ENCODE measurements at regions not wholly inside any gene's neighbourhood (a gene's known extent, or its start where the extent isn't known, plus 50 kb on each side); places are given as distances from the start of the nearest gene placed in this dataset.
"Not testable (repeated sequence)": the region's sequence is repeated elsewhere in the genome, so short reads cannot be mapped to it uniquely, and the experiment has no call there.

DNA sequence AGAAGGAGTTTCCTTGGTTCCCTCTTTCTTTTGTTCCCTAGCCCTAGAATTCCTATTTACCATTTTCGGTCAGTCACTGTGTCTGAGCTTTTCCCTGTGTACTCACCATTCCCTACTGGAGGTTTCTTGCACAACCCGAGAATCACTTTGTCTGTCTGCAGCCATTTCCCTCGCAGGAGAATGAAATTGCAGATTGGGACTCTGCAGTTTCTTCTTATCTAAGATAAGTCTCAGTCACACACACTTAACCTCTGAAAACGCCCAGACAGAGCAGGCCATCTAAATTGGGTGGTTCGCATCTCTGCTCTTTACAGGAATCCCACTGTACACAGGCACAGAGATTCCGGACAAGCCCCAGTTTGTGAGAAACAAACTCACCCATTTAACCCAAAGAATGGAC, 58.6 kb upstream of the CNTNAP2 start:
- FAIRE-seq = no peak
- no peak for ATAC-seq
- no peak for DNase-seq (ENCODE audit: low read depth in 1 of 2, low spot score in 1 of 2)

DNA sequence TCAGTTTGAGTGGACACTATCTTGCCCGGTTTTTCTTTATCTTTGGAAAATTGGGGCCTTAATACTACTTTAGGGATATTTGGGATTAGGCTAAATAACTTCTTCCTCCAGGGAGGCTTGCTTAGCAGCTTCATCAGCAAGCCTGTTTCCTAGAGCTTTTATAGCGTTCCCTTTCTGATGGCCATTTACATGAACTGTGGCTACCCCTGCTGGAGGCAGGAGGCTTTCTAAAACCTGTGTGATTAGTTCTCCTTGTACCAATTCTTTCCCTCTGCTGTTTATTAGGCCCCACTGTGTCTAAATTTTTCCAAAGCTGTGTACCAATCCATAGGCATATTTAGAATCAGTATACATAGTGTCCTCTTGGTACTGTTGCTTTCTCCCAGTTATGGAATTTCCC, 61.7 kb upstream of the CNTNAP2 start:
- Histone ChIP-seq H3K9me3 (no peaks in the 10 kb centered on the region), H3K4me1 (no peaks in the 10 kb centered on the region), H3K27ac (no peak overlapping the region), H3K4me2 (no peak overlapping the region), H3K4me3 (no peak overlapping the region)
- FAIRE-seq = no peak
- TF ChIP-seq CHD4 (IDR thresholded peaks at IDR 0.05; ENCODE audit: borderline replicate concordance) (no peak), NPAS2 (CRISPR knock-in tag; IDR thresholded peaks at IDR 0.05; ENCODE audit: borderline replicate concordance) (no peak), PHF8 (IDR thresholded peaks at IDR 0.05; ENCODE audit: borderline replicate concordance, low read depth) (no peak), GATA3 (IDR thresholded peaks at IDR 0.05; ENCODE audit: borderline replicate concordance) (no peak), ZFP36 (IDR thresholded peaks at IDR 0.05; ENCODE audit: borderline replicate concordance, partially characterized antibody) (no peak), KDM5A (IDR thresholded peaks at IDR 0.05) (no peak), E2F6 (IDR thresholded peaks at IDR 0.05; ENCODE audit: borderline replicate concordance, low read depth) (no peak), NR3C1 (IDR thresholded peaks at IDR 0.05) (no peak), RFX5 (IDR thresholded peaks at IDR 0.05) (no peak), BCL3 (IDR thresholded peaks at IDR 0.05) (no peak), EP300 (IDR thresholded peaks at IDR 0.05) (no peak)
- TF ChIP-seq, protein P1, sequence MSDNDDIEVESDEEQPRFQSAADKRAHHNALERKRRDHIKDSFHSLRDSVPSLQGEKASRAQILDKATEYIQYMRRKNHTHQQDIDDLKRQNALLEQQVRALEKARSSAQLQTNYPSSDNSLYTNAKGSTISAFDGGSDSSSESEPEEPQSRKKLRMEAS (IDR thresholded peaks at IDR 0.05) = no peak
- TF ChIP-seq, protein P2, sequence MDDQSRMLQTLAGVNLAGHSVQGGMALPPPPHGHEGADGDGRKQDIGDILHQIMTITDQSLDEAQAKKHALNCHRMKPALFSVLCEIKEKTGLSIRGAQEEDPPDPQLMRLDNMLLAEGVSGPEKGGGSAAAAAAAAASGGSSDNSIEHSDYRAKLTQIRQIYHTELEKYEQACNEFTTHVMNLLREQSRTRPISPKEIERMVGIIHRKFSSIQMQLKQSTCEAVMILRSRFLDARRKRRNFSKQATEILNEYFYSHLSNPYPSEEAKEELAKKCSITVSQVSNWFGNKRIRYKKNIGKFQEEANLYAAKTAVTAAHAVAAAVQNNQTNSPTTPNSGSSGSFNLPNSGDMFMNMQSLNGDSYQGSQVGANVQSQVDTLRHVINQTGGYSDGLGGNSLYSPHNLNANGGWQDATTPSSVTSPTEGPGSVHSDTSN (IDR thresholded peaks at IDR 0.05) = no peak
- TF ChIP-seq, protein P3, sequence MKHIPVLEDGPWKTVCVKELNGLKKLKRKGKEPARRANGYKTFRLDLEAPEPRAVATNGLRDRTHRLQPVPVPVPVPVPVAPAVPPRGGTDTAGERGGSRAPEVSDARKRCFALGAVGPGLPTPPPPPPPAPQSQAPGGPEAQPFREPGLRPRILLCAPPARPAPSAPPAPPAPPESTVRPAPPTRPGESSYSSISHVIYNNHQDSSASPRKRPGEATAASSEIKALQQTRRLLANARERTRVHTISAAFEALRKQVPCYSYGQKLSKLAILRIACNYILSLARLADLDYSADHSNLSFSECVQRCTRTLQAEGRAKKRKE (CRISPR knock-in tag; IDR thresholded peaks at IDR 0.05; ENCODE audit: low read depth) = no peak
- WGBS (ENCODE audit: missing lambda C conversion rate) = 0% methylated on average over 2 of the region's 2 CpGs
- POLR2A ChIA-PET = no interaction called here
- no peak for DNase-seq (ENCODE audit: low read depth in 1 of 2, low spot score in 1 of 2)
- CTCF ChIA-PET = no interaction called here
- ATAC-seq = no peak

More for the DNA sequence above, 58.6 kb upstream of the CNTNAP2 start:
- TF ChIP-seq RCOR1 (IDR thresholded peaks at IDR 0.05; ENCODE audit: low read depth, low read length) (no peak), CTCF (IDR thresholded peaks at IDR 0.05) (no peak)
- H3K4me3 ChIP-seq = no peak overlapping the region
- H3K9me3 ChIP-seq = no peaks in the 10 kb centered on the region
- ChIA-PET CTCF (no interaction called here), POLR2A (no interaction called here)
- H3K27ac ChIP-seq = no peak overlapping the region
- WGBS (ENCODE audit: missing lambda C conversion rate) = 5% methylated on average over 6 of the region's 6 CpGs
- H3K4me2 ChIP-seq = no peak overlapping the region
- no peaks in the 10 kb centered on the region for H3K4me1 ChIP-seq

- Histone ChIP-seq H3K27ac (no peak overlapping the region), H3K4me3 (no peak overlapping the region), H3K9me3 (no peaks in the 10 kb centered on the region), H3K4me2 (no peak overlapping the region), H3K4me1 (no peaks in the 10 kb centered on the region)
- ATAC-seq = no peak
- ChIA-PET CTCF (no interaction called here), POLR2A (no interaction called here)
- no peak for TF ChIP-seq NFE2L2 (conservative IDR thresholded peaks at IDR 0.05; ENCODE audit: low read length)
- no peak for FAIRE-seq
- WGBS (ENCODE audit: missing lambda C conversion rate) = 19% methylated on average over 4 of the region's 4 CpGs
- no peak for DNase-seq (ENCODE audit: low read depth in 1 of 2, low spot score in 1 of 2)
Measured at GRCh38 chr7:146053492-146053891, 63.1 kb upstream of the CNTNAP2 start.

DNA sequence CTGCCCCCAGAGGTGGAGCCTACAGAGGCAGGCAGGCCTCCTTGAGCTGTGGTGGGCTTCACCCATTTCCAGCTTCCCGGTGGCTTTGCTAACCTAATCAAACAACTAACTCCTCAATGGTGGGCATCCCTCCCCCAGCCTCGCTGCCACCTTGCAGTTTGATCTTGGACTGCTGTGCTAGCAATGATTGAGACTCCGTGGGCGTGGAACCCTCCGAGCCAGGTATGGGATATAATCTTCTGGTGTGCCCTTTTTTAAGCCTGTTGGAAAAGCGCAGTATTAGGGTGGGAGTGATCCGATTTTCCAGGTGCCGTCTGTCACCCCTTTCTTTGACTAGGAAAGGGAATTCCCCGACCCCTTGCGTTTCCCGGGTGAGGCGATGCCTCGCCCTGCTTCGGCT, 73.3 kb upstream of the CNTNAP2 start:
- H3K4me2 ChIP-seq; ATAC-seq; POLR2A ChIA-PET; H3K9me3 ChIP-seq; H3K27ac ChIP-seq; CTCF ChIA-PET; H3K4me1 ChIP-seq; FAIRE-seq; H3K4me3 ChIP-seq; DNase-seq (ENCODE audit: low read depth in 1 of 2, low spot score in 1 of 2): not testable (repeated sequence)
- WGBS (ENCODE audit: missing lambda C conversion rate) = 27% methylated on average over 13 of the region's 14 CpGs

Data from A549 (cell line).